ENCODE measurements at regions not wholly inside any gene's neighbourhood (a gene's known extent, or its start where the extent isn't known, plus 50 kb on each side); places are given as distances from the start of the nearest gene placed in this dataset.

GRCh38 chr9:80946496-80947170, 742.7 kb downstream of the TLE1 start:
- DNase-seq (ENCODE audit: low read depth in 1 of 2, low spot score in 1 of 2): no peak

GRCh38 chr9:80945436-80945835, 743.9 kb downstream of the TLE1 start:
- DNase-seq (ENCODE audit: low read depth in 1 of 2, low spot score in 1 of 2): no peak

- DNase-seq (ENCODE audit: low read depth in 1 of 2, low spot score in 1 of 2): no peak
Measured at GRCh38 chr9:80937645-80938044, 751.7 kb downstream of the TLE1 start.

DNA sequence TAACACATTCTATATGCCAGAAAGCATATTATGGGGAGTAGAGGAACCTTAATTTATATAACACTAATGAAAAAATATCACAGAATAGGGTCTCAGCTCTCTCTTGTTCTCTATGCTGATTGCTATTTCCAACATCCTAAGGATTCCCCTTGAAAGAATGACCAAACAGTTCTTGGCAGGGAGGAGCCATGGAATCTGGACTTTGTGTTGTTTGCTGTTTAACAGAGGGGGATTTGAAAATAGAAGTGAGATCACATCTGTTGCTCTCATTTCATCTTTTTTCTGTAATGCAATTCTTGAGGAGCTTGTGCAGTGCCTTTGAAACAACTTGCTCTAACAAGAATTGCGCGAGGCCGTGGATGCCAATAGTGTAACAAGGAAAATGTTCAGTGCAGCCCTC, 755.3 kb downstream of the TLE1 start:
- DNase-seq (ENCODE audit: low read depth in 1 of 2, low spot score in 1 of 2): no peak

GRCh38 chr9:80932947-80933780, 756.2 kb downstream of the TLE1 start:
- DNase-seq (ENCODE audit: low read depth in 1 of 2, low spot score in 1 of 2): no peak

- no peak for DNase-seq (ENCODE audit: low read depth in 1 of 2, low spot score in 1 of 2)
Measured at GRCh38 chr9:80932181-80932580, 757.2 kb downstream of the TLE1 start.

DNA sequence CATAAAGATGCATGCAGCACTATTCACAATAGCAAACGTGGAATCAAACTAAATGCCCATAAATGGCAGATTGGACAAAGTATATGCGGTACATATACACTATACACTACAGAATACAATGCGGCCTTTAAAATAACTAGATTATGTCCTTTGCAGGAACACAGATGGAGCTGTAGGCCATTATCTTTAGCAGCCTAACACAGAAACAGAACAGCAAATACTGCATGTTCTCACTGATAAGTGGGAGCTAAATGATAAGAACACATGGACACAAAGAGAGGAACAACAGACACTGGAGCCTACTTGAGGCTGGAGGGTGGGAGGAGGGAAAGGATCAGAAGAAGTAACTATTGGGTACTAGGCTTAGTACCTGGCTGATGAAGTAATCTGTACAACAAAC, 758.2 kb downstream of the TLE1 start:
- no peak for DNase-seq (ENCODE audit: low read depth in 1 of 2, low spot score in 1 of 2)

GRCh38 chr9:80928697-80929096, 760.6 kb downstream of the TLE1 start:
- no peak for DNase-seq (ENCODE audit: low read depth in 1 of 2, low spot score in 1 of 2)

- DNase-seq (ENCODE audit: low read depth in 1 of 2, low spot score in 1 of 2): no peak
Measured at GRCh38 chr9:80926611-80927010, 762.7 kb downstream of the TLE1 start.

DNA sequence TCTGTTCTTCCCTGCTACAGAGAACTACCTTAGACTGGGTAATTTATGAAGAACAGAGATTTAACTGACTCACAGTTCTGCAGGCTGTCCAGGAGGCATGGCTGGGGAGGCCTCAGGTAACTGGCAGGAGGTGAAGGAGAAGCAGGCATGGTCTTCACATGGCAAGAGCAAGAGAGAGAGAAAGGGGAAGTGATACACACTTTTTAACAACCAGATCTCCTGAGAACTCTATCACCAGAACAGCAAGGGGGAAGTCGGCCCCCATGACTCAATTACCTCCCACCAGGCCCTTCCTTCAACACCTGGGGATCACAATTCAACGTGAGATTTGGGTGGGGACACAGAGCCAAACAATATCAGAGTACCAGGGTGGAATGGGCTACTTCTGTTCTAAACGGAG, 766.8 kb downstream of the TLE1 start:
- DNase-seq (ENCODE audit: low read depth in 1 of 2, low spot score in 1 of 2): no peak

DNA sequence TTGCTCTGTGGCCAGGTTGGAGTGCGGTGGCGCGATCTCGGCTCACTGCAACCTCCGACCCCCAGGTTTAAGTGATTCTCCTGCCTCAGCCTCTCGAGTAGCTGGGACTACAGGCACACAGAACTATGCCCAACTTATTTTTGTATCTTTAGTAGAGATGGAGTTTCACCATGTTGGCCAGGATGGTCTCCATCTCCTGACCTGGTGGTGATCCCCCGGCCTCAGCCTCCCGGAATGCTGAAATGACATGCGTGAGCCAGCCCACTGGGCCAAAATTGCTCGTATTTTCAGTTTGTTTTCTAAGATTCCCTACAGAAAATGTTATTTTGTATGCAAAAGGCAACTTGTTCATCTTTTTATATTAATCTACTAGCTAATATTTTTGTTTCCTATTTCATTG, 782.6 kb downstream of the TLE1 start:
- no peak for DNase-seq (ENCODE audit: low read depth in 1 of 2, low spot score in 1 of 2)

- no peak for DNase-seq (ENCODE audit: low read depth in 1 of 2, low spot score in 1 of 2)
Measured at GRCh38 chr9:80899208-80899607, 790.1 kb downstream of the TLE1 start.

- no peak for DNase-seq (ENCODE audit: low read depth in 1 of 2, low spot score in 1 of 2)
Measured at GRCh38 chr9:80893190-80893589, 796.2 kb downstream of the TLE1 start.

- DNase-seq (ENCODE audit: low read depth in 1 of 2, low spot score in 1 of 2): no peak
Measured at GRCh38 chr9:80892703-80893102, 796.6 kb downstream of the TLE1 start.

GRCh38 chr9:80890124-80890523, 799.2 kb downstream of the TLE1 start:
- no peak for DNase-seq (ENCODE audit: low read depth in 1 of 2, low spot score in 1 of 2)

DNA sequence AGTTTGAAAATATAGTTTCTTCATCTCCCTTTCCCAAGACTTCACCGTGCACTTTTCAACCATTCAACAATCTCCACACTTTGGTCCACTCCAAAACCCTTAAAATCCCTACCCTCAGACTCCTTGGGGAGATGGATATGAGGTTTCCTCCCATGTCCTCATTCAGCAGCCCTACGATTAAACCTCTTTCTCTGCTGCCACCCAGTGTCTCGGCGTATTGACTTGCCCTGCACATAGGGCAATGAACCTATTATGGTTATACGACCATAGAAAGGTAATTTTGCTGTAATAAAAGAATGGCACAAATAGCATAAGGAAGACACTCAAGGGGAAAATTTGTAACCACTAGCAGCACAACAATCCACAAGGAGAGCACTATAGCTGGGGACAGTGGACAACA, 803.5 kb downstream of the TLE1 start:
- no peak for DNase-seq (ENCODE audit: low read depth in 1 of 2, low spot score in 1 of 2)

DNA sequence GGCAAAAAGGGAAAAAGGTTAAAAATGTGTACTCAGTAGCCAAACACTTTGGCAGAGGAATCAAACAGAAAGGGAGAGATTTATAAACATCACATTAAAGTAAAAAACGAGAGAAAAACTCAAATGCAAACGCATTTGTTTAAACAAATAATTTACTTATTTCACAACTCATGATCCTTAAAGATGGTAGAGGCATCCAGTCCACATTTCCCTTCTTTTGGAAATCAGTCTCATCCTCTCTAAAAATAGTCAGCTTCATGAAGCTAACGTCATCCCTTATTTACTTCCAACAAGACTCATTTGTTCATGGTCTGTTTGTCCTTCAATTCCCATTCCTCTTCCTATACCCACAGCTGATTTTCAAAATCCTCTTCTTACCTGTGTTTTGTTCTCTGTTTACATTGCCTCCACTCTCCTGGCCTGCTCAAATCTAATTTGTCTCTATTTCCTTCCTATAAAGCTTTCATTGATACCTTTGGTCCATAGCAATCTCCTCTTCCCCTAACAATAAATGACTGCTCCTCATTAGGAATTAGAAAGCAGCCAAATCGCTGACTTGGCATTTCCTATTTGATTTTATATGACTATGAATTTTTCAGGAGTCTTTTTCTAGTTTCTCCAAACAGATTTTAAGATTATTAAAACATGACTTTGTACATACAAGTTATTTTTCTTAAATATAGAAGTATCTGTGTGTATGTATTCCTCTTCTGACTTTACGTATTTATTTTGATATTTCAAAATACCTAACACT, 805.3 kb downstream of the TLE1 start:
- no peak for DNase-seq (ENCODE audit: low read depth in 1 of 2, low spot score in 1 of 2)

GRCh38 chr9:80883426-80883825, 805.9 kb downstream of the TLE1 start:
- DNase-seq (ENCODE audit: low read depth in 1 of 2, low spot score in 1 of 2): no peak

DNA sequence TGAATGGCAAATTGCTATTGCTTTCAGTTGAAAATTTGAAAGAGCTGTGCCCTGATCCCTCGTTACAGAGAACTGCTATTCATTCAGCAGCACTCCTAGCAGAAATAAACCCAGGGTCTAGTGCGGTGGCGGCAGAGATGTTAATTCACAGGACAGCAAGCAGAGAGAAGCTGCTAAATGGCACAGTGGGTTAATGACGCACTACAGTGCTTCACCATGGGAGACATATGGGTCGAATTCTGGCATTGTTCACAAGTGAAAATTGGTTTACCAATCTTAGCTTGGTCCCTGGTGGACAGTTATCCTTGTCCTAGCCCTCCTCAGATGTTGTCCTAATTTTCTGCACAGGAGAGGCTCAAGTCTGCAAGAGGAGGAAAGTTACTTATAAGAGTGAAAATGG, 807.4 kb downstream of the TLE1 start:
- DNase-seq (ENCODE audit: low read depth in 1 of 2, low spot score in 1 of 2): no peak

GRCh38 chr9:80881320-80881719, 808.0 kb downstream of the TLE1 start:
- DNase-seq (ENCODE audit: low read depth in 1 of 2, low spot score in 1 of 2): no peak

DNA sequence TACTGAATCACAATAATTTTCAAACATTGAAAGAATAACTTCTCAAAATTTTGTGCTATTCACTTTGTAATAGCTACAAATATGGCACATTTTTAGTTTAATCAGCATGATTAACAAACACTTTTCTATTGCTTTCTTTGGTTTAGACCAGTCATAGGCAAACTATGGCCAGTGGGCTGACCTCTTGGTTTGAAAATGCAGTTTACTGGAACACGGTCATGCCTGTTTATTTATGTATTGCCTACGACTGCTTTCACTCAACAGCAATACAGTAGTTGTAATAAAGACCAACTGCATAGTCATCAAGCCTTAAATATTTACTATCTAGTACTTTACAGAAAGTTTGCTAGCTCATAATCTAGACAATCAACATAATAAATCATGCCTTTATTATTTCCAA, 810.8 kb downstream of the TLE1 start:
- no peak for DNase-seq (ENCODE audit: low read depth in 1 of 2, low spot score in 1 of 2)

- DNase-seq (ENCODE audit: low read depth in 1 of 2, low spot score in 1 of 2): no peak
Measured at GRCh38 chr9:80875947-80876346, 813.4 kb downstream of the TLE1 start.

All from activated T-helper 1 cell treated with anti-CD3 and anti-CD28 coated beads, Interleukin-2, amount 50 U/mL, for 16 hours (primary cell).